H9 (cell line): ENCODE measurements at regions not wholly inside any gene's neighbourhood (a gene's known extent, or its start where the extent isn't known, plus 50 kb on each side); places are given as distances from the start of the nearest gene placed in this dataset.

Experiments used
- DNase-seq: peaks from one replicate; pipeline ENCODE4 v3.0.0-alpha.2; 2017
- H2AFZ ChIP-seq: one replicate; pipeline ENCODE4 v1.6.1; 2013; ENCODE audit warnings: mild to moderate bottlenecking, low read length, control low read depth, moderate library complexity
- H2AK5ac ChIP-seq: 2 replicates; pipeline ENCODE4 v1.6.1; 2013; ENCODE audit warnings: low read length, control low read depth, mixed read lengths; ENCODE audit not compliant: insufficient read length
- H2BK120ac ChIP-seq: one replicate; pipeline ENCODE4 v1.6.1; 2013; ENCODE audit warnings: low read depth, mild to moderate bottlenecking, low read length, control low read depth, inconsistent platforms; ENCODE audit not compliant: poor library complexity, severe bottlenecking
- H2BK12ac ChIP-seq: 2 replicates; pipeline ENCODE4 v1.6.1; 2013; ENCODE audit warnings: low read length, control low read depth, mixed read lengths, low read depth; ENCODE audit not compliant: insufficient read length
- H2BK15ac ChIP-seq: 2 replicates; pipeline ENCODE4 v1.6.1; 2013; ENCODE audit warnings: low read depth, low read length, control low read depth
- H2BK20ac ChIP-seq: one replicate; pipeline ENCODE4 v1.6.1; 2013; ENCODE audit warnings: low read depth, mild to moderate bottlenecking, low read length, control low read depth, inconsistent platforms; ENCODE audit not compliant: poor library complexity, severe bottlenecking
- H2BK5ac ChIP-seq: 2 replicates; pipeline ENCODE4 v1.6.1; 2013; ENCODE audit warnings: low read length, control low read depth, mixed read lengths; ENCODE audit not compliant: insufficient read length
- H3K14ac ChIP-seq: 2 replicates; pipeline ENCODE4 v1.6.1; 2013; ENCODE audit warnings: low read length, control low read depth; ENCODE audit not compliant: insufficient read depth
- H3K18ac ChIP-seq: 2 replicates; pipeline ENCODE4 v1.6.1; 2013; ENCODE audit warnings: low read depth, mild to moderate bottlenecking, mixed read lengths, low read length, control low read depth; ENCODE audit not compliant: insufficient read length
- H3K23ac ChIP-seq: 2 replicates; pipeline ENCODE4 v1.6.1; 2013; ENCODE audit warnings: low read length, control low read depth, mixed read lengths, low read depth; ENCODE audit not compliant: insufficient read length
- H3K23me2 ChIP-seq: 2 replicates; pipeline ENCODE4 v1.6.1; 2013; ENCODE audit warnings: low read depth, mild to moderate bottlenecking, mixed read lengths, low read length, control low read depth; ENCODE audit not compliant: insufficient read length, poor library complexity, severe bottlenecking
- H3K27ac ChIP-seq: 2 replicates; pipeline ENCODE4 v1.5.1; 2013; ENCODE audit warnings: low read length, control low read depth, mixed read lengths, low read depth; ENCODE audit not compliant: insufficient read length
- H3K27me3 ChIP-seq: 2 replicates; pipeline ENCODE4 v1.6.1; 2013; ENCODE audit warnings: low read length, control low read depth, inconsistent platforms; ENCODE audit not compliant: insufficient read depth
- H3K4ac ChIP-seq: 2 replicates; pipeline ENCODE4 v1.6.1; 2013; ENCODE audit warnings: low read depth, mild to moderate bottlenecking, control low read depth, inconsistent platforms, low read length, moderate library complexity
- H3K4me1 ChIP-seq: 2 replicates; pipeline ENCODE4 v1.6.1; 2013; ENCODE audit warnings: low read length, control low read depth, inconsistent platforms; ENCODE audit not compliant: insufficient read depth
- H3K4me2 ChIP-seq: 2 replicates; pipeline ENCODE4 v1.6.1; 2013; ENCODE audit warnings: low read length, control low read depth, mixed read lengths; ENCODE audit not compliant: insufficient read length, insufficient read depth
- H3K56ac ChIP-seq: 2 replicates; pipeline ENCODE4 v1.6.1; 2013; ENCODE audit warnings: low read depth, mild to moderate bottlenecking, mixed read lengths, low read length, control low read depth; ENCODE audit not compliant: insufficient read length
- H3K79me1 ChIP-seq: 2 replicates; pipeline ENCODE4 v1.6.1; 2013; ENCODE audit warnings: low read depth, mild to moderate bottlenecking, moderate library complexity, low read length, control low read depth, inconsistent platforms; ENCODE audit not compliant: insufficient read depth, poor library complexity, severe bottlenecking
- H3K79me2 ChIP-seq: 2 replicates; pipeline ENCODE4 v1.6.1; 2013; ENCODE audit warnings: low read length, control low read depth, inconsistent platforms; ENCODE audit not compliant: insufficient read depth
- H3K9ac ChIP-seq: 2 replicates; pipeline ENCODE4 v1.6.1; 2013; ENCODE audit warnings: low read length, control low read depth, mixed read lengths; ENCODE audit not compliant: insufficient read length; ENCODE audit errors: extremely low read depth
- H3K9me3 ChIP-seq: one replicate; pipeline ENCODE4 v1.6.1; 2013; ENCODE audit warnings: low read depth, low read length, inconsistent platforms; ENCODE audit not compliant: control insufficient read depth
- H3T11ph ChIP-seq: one replicate; pipeline ENCODE4 v1.6.1; 2013; ENCODE audit warnings: mild to moderate bottlenecking, low read length, control low read depth, inconsistent platforms
- H4K20me1 ChIP-seq: one replicate; pipeline ENCODE4 v1.6.1; 2013; ENCODE audit not compliant: control insufficient read depth, insufficient read length, insufficient read depth
- H4K5ac ChIP-seq: 2 replicates; pipeline ENCODE4 v1.6.1; 2013; ENCODE audit warnings: low read depth, mild to moderate bottlenecking, mixed read lengths, low read length, control low read depth; ENCODE audit not compliant: insufficient read length
- H4K8ac ChIP-seq: replicated peaks from 2 replicates; pipeline ENCODE4 v1.6.1; 2013; ENCODE audit warnings: low read length, control low read depth, mixed read lengths, low read depth; ENCODE audit not compliant: insufficient read length
- H4K91ac ChIP-seq: 2 replicates; pipeline ENCODE4 v1.6.1; 2013; ENCODE audit warnings: low read depth, mild to moderate bottlenecking, moderate library complexity, mixed read lengths, low read length, control low read depth; ENCODE audit not compliant: insufficient read length
- H3K27ac Mint-ChIP-seq, 3 experiments: 2 replicates in 2 of 3; 3 replicates in 1 of 3; pipeline ENCODE4 v1.8.0; 2020 to 2021; ENCODE audit warnings: mixed read lengths in 3 of 3, mild to moderate bottlenecking in 1 of 3, moderate library complexity in 1 of 3
- H3K27me3 Mint-ChIP-seq: 2 replicates; pipeline ENCODE4 v1.8.0; 2021; ENCODE audit warnings: low read depth, mild to moderate bottlenecking, moderate library complexity, mixed read lengths
- H3K36me3 Mint-ChIP-seq, 3 experiments: 2 replicates in 2 of 3; 3 replicates in 1 of 3; pipeline ENCODE4 v1.8.0; 2020 to 2021; ENCODE audit warnings: low read depth in 3 of 3, mixed read lengths in 3 of 3; ENCODE audit not compliant: insufficient read depth in 1 of 3
- H3K4me1 Mint-ChIP-seq, 2 experiments: 2 replicates each; pipeline ENCODE4 v1.8.0; 2020; ENCODE audit warnings: mixed read lengths in 2 of 2
- H3K4me3 Mint-ChIP-seq, 2 experiments: 2 replicates in 1 of 2; 3 replicates in 1 of 2; pipeline ENCODE4 v1.8.0; 2020 to 2021; ENCODE audit warnings: mild to moderate bottlenecking in 2 of 2, mixed read lengths in 2 of 2, moderate library complexity in 1 of 2
- H3K9me3 Mint-ChIP-seq, 2 experiments: 2 replicates in 1 of 2; 3 replicates in 1 of 2; pipeline ENCODE4 v1.8.0; 2020; ENCODE audit warnings: mild to moderate bottlenecking in 2 of 2, mixed read lengths in 2 of 2, moderate library complexity in 1 of 2
- CTCF ChIP-seq: fragments of 200-600 bp; sonication (generic); conservative IDR thresholded peaks from 3 replicates; pipeline ENCODE4 v1.8.0; 2021; ENCODE audit warnings: antibody characterized with exemption, mild to moderate bottlenecking
- WGBS: extraction: QIAGEN DNeasy Blood & Tissue Kit; methylation state at CpG from one replicate; pipeline ENCODE4 v1.1.7; 2013; ENCODE audit warnings: missing lambda C conversion rate, low lambda C conversion rate, mixed read lengths; ENCODE audit not compliant: insufficient read length; ENCODE audit errors: extremely low coverage; 5-methylcytosine and 5-hydroxymethylcytosine counted together

- Histone ChIP-seq H4K5ac (no peak overlapping the region), H2BK12ac (no peak overlapping the region), H3K79me1 (no peaks in the 10 kb centered on the region), H3K23ac (no peak overlapping the region), H3K27me3 (no peaks in the 10 kb centered on the region), H2BK5ac (no peak overlapping the region), H3K9me3 (no peaks in the 10 kb centered on the region), H3K14ac (no peak overlapping the region), H2BK20ac (no peak overlapping the region), H2BK15ac (no peak overlapping the region), H3K79me2 (no peaks in the 10 kb centered on the region), H3K9ac (no peak overlapping the region), H3K18ac (no peak overlapping the region), H4K20me1 (no peaks in the 10 kb centered on the region), H3K27ac (no peak overlapping the region), H3T11ph (no peak overlapping the region), H2AFZ (no peak overlapping the region), H2BK120ac (no peak overlapping the region), H4K91ac (no peak overlapping the region), H3K4me2 (no peak overlapping the region), H3K23me2 (no peaks in the 10 kb centered on the region), H2AK5ac (no peak overlapping the region), H3K4ac (no peak overlapping the region), H3K56ac (no peak overlapping the region), H3K4me1 (no peaks in the 10 kb centered on the region), H4K8ac (no peak overlapping the region)
- H3K4me3 Mint-ChIP-seq: no peak overlapping the region
- DNase-seq: no peak
- H3K27ac Mint-ChIP-seq: no peak overlapping the region
- H3K36me3 Mint-ChIP-seq: no peaks in the 10 kb centered on the region
- no peak for TF ChIP-seq CTCF
- no CpG with 5 or more reads among the region's 2 CpGs for WGBS
- no peaks in the 10 kb centered on the region for H3K4me1 Mint-ChIP-seq
- H3K27me3 Mint-ChIP-seq: no peaks in the 10 kb centered on the region
- H3K9me3 Mint-ChIP-seq: no peaks in the 10 kb centered on the region
These were observed 233.3 kb downstream of the CCDC59 start for GRCh38 chr12:82124711-82125380.
